GM21390 (cell line): ENCODE measurements at regions not wholly inside any gene's neighbourhood (a gene's known extent, or its start where the extent isn't known, plus 50 kb on each side); places are given as distances from the start of the nearest gene placed in this dataset.
"Not testable (repeated sequence)": the region's sequence is repeated elsewhere in the genome, so short reads cannot be mapped to it uniquely, and the experiment has no call there.

Experiments
- ATAC-seq: cut with Tn5 transposase; IDR thresholded peaks from one replicate; pipeline ENCODE4 v1.9.1; 2021; ENCODE audit not compliant: unreplicated experiment

DNA sequence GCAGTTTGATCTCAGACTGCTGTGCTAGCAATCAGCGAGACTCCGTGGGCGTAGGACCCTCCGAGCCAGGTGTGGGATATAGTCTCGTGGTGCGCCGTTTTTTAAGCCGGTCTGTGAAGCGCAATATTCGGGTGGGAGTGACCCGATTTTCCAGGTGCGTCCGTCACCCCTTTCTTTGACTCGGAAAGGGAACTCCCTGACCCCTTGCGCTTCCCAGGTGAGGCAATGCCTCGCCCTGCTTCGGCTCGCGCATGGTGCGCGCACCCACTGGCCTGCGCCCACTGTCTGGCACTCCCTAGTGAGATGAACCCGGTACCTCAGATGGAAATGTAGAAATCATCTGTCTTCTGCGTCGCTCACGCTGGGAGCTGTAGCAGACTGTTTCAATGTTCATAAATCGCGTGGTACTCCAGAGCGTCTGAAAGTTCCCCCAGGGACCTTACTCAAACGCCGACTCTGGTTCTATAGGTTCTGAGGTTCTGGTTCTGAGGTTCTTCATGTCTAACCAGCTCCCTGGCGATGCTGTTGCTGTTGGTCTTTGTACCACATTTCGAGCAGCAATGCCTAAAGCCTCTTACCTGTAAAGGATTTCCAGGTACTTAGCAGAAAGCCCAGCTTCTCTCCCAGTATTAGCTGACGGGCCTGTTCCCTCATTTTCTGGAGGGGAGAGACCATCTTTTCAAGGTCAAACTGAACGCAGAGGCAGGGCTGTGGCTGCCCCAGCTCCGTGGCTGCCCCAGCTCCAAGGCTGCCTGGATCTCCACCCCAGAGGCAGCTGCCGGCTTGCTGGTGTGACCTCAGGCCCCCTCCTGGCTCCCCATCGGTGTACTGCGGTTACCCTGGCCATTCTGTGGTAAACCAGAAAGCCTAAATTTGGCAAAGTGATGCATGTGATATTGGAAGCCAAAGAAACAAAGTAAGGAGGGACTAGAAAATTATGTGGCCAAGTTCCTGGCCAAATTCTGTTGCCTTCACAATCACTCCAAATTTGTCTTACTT is 207.9 kb downstream of the RAB11FIP2 start:
- ATAC-seq, result not testable (repeated sequence)

DNA sequence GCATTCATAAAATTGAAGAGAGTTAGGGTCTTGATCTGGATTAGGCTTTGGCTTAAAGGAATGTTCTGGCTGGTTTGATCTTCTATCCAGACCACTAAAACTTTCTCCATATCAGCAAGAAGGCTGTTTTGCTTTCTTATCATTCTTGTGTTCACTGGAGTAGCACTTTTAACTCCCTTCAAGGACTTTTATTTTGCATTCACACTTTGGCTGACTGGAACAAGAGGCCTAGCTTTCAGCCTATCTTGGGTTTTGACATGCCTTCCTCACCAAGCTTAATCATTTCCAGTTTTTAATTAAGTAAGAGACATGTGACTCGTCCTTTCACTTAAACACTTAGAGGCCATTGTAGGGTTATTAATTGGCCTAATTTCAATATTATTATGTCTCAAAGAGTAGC is 190.3 kb downstream of the RAB11FIP2 start:
- ATAC-seq, result not testable (repeated sequence)

DNA sequence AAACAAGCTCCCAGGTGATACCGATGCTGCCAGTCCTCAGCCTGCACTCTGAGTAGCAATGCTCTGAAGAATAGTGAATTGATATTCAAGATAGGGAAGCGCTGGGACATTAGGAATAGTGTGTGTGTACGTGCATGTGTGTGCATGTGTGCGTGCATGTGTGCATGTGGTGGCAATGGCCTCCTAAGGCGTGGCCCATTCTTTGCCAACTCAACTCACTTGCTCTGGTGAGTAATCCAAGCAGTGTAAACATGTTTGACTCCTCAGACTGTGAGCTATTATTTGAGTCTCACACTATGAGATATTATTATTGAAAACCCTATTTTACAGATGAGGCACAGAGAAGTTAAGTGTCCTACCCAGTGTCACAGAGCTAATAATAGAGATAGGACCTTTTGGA is 186.6 kb downstream of the RAB11FIP2 start:
- ATAC-seq, result no peak

GRCh38 chr10:117860823-117861222 is 185.9 kb downstream of the RAB11FIP2 start:
- no peak for ATAC-seq

GRCh38 chr10:117861329-117861728 is 185.4 kb downstream of the RAB11FIP2 start:
- no peak for ATAC-seq

GRCh38 chr10:117863771-117864170 is 183.0 kb downstream of the RAB11FIP2 start:
- ATAC-seq, result no peak

GRCh38 chr10:117865945-117866344 is 180.8 kb downstream of the RAB11FIP2 start:
- no peak for ATAC-seq

DNA sequence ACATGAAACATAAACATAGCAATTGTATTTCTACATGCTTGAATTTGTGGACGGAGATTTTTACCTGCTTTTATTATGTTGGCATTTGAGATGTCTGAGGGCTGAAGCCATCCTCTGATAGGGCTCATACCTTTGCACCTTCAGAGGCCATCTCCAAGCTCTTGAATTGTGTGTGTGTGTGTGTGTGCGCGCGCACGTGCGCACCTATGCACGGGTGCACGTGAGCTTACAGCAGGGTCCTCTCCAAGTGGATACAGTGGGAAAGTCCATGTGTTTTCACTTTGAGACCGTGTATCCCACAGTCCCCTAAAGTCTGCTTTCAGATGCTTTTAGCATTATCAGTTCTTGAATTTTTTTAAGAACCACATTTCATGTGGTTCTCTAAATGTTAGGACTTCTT is 178.6 kb downstream of the RAB11FIP2 start:
- no peak for ATAC-seq

GRCh38 chr10:117875793-117876192 is 170.9 kb downstream of the RAB11FIP2 start:
- ATAC-seq, result no peak

DNA sequence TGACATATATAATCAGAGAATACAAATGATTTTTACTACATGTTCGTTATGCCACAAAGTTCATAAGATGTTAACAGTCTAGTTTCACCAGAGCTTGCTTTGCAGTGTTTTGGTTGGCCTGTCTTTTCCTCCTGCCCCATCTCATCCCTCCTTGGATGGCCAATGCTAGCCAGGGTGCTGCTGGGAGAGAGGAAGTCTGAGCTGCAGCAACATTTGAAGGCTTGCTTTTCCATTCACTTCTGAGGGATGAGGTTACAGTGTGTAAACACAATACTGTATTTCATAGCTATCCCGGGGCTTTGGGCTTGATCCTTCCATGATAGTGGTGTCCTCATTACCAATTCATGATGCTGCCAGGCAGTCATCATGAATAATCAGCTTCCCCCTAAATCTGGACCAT is 170.5 kb downstream of the RAB11FIP2 start:
- ATAC-seq, result no peak

DNA sequence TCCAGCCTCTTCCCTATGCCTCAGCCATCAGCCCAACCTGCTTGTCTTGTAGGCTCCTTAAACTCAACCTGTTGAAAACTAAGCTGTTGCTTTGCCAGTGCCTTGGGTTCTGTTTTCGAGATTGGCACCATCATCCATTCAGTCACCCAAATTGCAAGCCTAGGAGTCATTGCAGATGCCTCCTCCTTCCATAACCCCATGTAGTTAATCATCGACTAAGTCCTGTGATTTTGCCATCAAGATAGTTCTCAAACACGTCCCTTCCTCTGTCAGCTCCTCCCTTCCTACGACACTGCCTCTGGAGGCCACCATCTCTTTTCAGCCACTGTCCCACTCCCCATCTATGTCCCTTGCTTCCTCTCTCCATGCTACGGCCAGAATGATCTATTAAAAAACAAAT is 168.1 kb downstream of the RAB11FIP2 start:
- ATAC-seq, result no peak

GRCh38 chr10:117884093-117884492 is 162.6 kb downstream of the RAB11FIP2 start:
- ATAC-seq, result no peak

DNA sequence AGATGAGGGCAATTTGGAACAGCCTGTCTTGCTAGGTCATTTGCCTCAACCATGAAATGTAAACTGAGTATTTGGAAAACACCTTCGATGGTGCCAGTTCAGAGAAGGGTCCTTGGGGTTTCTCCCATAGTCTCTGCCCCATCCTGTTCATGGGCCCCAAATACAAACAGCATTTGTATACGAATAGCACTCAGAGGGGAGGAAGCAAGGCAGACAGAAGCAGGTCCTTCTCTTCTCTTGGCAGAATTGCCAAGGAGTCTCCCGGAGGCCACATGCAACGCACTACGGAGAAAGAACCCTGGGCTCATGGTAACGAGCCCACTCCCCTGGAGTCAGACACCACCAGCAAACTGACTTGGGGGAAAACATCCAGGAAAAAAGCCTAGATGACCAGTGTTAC is 162.1 kb downstream of the RAB11FIP2 start:
- ATAC-seq, result no peak

DNA sequence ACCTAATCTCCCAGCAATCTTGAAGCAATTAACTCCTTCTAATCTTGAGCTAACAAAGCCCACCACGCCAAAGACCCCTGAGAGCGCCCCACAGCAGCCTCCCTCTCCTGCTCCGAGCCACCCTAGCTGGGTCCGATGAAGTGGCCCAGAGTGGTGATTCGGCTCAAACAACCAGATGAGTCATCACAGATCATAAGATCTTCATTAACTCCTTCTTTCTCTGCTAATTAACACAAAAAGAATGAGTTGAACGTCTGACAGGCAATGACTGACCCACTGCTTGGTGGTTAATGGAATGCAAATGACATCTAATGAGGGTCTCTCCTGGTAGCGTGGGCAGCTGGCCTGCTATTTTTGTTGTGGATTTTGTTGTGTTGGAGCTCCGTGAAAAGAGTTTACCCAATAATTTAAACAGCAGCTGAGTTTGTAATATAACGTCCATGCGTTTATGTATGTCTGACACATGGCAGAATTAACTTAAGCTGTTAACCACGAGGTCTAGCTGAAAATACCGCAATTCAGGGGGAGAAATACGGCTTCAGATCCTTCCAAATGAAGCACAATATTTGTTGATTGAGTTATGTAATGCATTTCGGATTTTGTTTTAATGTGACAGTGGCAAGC is 161.4 kb downstream of the RAB11FIP2 start:
- ATAC-seq, result no peak

GRCh38 chr10:117886766-117887165 is 160.0 kb downstream of the RAB11FIP2 start:
- no peak for ATAC-seq

DNA sequence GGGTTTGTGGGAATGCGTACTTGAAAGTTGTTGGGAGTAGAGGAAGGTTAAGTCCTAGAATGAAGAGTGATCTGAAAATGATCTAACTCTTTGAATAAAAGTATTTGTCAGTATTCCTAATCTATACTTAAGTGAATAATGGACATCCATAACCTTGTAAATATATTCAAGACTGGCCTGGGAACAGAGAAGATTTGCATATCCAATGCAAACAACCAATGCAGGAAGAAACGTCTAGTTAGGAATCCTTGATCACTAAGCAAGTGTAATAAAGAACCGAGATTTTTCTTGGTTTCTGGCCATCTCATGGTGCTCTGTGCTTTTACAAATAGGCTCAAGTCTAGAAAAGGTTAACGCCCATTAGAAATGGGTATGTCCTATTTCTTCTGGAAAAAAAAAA is 157.1 kb downstream of the RAB11FIP2 start:
- ATAC-seq, result no peak

DNA sequence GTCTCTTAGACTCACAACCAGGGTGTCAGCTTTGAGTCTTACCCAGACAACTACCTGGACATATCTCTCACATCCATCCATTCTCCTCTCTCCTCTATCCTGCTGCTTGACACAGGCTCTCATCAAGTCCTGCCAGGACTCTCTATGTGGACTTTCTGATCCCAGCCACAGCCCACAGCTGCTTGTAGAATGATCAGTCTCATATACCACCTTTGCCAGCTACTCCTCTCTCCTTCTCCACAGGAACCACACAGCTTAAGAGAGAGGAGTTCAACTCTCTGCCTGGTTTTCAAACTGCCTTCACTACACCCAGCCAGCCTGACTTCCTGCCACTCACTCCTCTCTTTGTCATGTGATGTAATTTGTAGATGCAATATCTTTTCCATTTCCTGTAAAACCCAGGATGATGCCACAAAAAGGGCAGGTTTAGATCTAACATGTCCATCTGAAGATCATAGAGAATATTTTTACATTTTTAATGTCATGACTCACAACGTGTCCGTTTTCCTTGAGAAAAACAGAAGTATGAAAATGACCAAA is 154.0 kb downstream of the RAB11FIP2 start:
- no peak for ATAC-seq

DNA sequence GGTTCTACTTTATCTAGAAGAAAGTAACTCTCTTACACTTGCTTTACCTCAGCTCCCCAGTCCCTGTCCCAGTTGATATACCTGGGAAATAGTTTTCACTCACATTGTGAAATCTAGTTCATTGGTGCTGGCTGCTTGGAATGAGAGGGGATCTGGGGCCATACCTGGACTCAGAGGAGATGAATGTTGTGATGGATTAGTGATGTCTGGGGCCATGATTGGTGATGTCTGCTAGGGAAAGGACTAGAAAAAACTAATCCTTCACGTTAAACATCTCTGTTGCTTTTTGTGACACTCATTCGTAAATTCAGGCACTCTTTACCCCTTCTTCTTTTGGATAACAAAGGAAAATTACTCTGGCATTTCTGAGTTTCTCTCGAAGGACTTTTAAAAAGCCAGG is 152.4 kb downstream of the RAB11FIP2 start:
- ATAC-seq, result no peak

GRCh38 chr10:117896517-117896916 is 150.2 kb downstream of the RAB11FIP2 start:
- ATAC-seq, result no peak

DNA sequence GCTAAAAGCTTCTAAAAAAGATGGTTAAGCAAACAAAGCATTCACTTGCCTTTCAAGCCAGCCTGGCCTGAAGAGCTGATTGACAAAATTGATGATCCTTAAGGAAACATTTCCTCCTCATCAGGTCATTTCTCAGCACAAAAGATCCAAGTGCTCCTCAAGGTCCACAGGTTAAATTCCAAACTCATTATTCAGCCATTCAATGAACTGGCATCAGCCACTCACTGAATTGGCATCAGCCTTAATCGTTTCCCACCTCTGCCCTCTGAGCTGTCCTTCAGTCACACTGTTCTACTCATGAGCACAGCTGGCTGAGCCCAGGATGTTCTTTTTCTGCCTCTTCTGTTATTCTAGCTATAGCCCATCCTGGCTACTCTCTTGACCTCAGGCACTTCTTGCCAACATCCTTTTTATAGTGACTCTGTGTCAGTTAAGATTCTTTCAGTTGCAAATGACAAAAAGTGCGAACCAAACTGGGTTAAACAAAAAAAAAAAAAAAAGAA is 147.5 kb downstream of the RAB11FIP2 start:
- ATAC-seq, result no peak

DNA sequence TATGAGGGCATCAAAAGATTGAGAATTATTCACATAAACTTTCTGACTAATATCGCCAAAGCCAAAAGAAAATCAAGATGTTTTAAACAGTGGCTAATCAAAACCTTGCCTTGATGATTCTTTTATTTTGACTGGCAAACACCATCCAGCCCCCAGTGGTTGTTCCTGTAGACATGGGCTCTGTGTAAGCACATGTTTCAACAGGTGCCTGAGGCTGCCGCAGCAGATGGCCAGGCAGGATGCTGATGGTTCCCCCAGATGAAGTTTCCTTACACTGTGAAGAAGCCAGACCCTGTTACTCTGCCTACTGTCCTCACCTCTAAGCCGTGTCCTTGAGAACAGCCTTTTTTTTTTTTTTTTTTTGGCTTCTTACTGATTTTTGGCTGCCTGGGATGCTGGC is 146.5 kb downstream of the RAB11FIP2 start:
- no peak for ATAC-seq

DNA sequence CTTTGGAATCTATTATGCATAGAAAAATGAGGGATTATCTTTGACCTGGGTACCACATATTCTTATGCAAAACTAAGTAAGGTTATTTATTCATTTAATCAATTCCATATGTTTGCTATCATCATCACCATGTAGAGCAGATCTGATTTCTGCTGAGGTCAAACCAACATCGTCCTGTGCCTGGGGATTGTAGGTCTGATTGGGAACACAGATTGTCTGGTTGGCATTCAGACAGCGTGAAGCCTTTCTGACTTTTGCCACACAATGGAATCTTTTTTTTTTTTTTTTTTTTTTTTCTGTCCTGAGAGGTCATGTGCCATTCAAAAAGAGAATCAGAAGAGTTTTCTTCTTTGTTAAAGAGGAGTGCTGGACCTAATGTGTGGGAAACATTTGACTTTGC is 142.9 kb downstream of the RAB11FIP2 start:
- ATAC-seq, result no peak
